ENCODE measurements at regions not wholly inside any gene's neighbourhood (a gene's known extent, or its start where the extent isn't known, plus 50 kb on each side); places are given as distances from the start of the nearest gene placed in this dataset.

GRCh38 chr4:149140841-149141240 lies 674.8 kb downstream of the IQCM start:
- TF ChIP-seq SPI1 (IDR thresholded peaks at IDR 0.05; ENCODE audit: low read depth, low read length) (no peak), POU2F2 (IDR thresholded peaks at IDR 0.05; ENCODE audit: low read depth, low read length) (no peak)
